Activated naive CD4-positive, alpha-beta T cell treated with anti-CD3 and anti-CD28 coated beads, Interleukin-2, amount 10 ng/mL, durations not matched to agents 7 days and 5 days (primary cell): ENCODE measurements at regions not wholly inside any gene's neighbourhood (a gene's known extent, or its start where the extent isn't known, plus 50 kb on each side); places are given as distances from the start of the nearest gene placed in this dataset.
"Not testable (repeated sequence)": the region's sequence is repeated elsewhere in the genome, so short reads cannot be mapped to it uniquely, and the experiment has no call there.

ENCODE experiments used
- CTCF ChIA-PET: fragments of 350-600 bp; sonication (Branson Sonifier 250); formaldehyde crosslinking; loops from one replicate; lab custom pipeline; 2021; ENCODE audit warnings: antibody characterized with exemption; lab: Charles Lee
- DNase-seq: peaks from one replicate; pipeline ENCODE4 v3.0.0-alpha.2; 2020
- H3K27ac Mint-ChIP-seq: one replicate; pipeline ENCODE4 v1.8.0; 2021; ENCODE audit warnings: mild to moderate bottlenecking, moderate library complexity, mixed read lengths
- H3K27me3 Mint-ChIP-seq: one replicate; pipeline ENCODE4 v1.8.0; 2021; ENCODE audit warnings: mild to moderate bottlenecking, mixed read lengths
- H3K36me3 Mint-ChIP-seq: one replicate; pipeline ENCODE4 v1.8.0; 2021; ENCODE audit warnings: mixed read lengths
- H3K4me1 Mint-ChIP-seq: one replicate; pipeline ENCODE4 v1.8.0; 2021; ENCODE audit warnings: mixed read lengths
- H3K4me3 Mint-ChIP-seq: one replicate; pipeline ENCODE4 v1.8.0; 2021; ENCODE audit warnings: mild to moderate bottlenecking, moderate library complexity, mixed read lengths
- H3K9me3 Mint-ChIP-seq: one replicate; pipeline ENCODE4 v1.8.0; 2021; ENCODE audit warnings: mixed read lengths

DNA sequence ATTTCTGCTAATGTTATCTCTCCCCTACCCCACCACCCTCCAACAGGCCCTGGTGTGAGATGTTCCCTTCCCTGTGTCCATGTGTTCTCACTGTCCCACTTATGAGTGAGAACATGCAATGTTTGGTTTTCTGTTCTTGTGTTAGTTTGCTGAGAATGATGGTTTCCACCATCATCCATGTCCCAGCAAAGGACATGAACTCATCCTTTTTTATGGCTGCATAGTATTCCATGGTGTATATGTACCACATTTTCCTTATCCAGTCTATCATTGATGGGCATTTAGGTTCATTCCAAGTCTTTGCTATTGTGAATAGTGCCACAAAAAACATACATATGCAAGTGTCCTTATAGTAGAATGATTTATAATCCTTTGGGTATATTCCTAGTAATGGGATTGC, 104.5 kb downstream of the ZNF33B start:
- peaks cover 29% of the 10 kb centered on the region for H3K36me3 Mint-ChIP-seq

DNA sequence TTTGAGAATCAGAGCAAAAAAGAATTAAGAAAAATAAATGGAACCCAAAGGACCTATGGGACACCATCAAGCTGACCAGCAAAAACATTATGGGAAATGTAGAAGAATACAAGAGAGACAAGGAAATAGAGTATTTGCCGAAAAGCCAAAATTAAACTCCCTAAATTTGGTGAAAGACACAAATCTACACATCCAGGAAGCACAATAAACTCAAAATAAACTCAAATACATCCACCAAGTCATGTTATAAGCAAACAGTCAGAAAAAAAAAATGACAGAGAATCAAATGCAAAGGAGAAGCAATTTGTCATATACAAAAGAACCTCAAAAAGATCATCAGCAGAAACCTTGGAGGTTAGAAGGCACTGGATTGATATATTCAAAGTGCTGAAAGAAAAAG, 105.4 kb downstream of the ZNF33B start:
- Mint-ChIP-seq H3K4me3 (no peak overlapping the region), H3K36me3 (peaks cover 20% of the 10 kb centered on the region), H3K27me3 (no peaks in the 10 kb centered on the region), H3K27ac (no peak overlapping the region), H3K9me3 (peaks cover 64% of the 10 kb centered on the region), H3K4me1 (no peaks in the 10 kb centered on the region)
- CTCF ChIA-PET: no interaction called here
- DNase-seq: no peak

More for the DNA sequence above, 104.5 kb downstream of the ZNF33B start:
- H3K4me1 Mint-ChIP-seq, CTCF ChIA-PET, H3K4me3 Mint-ChIP-seq, DNase-seq, H3K27ac Mint-ChIP-seq, H3K27me3 Mint-ChIP-seq: not testable (repeated sequence)
- peaks cover 68% of the 10 kb centered on the region for H3K9me3 Mint-ChIP-seq

DNA sequence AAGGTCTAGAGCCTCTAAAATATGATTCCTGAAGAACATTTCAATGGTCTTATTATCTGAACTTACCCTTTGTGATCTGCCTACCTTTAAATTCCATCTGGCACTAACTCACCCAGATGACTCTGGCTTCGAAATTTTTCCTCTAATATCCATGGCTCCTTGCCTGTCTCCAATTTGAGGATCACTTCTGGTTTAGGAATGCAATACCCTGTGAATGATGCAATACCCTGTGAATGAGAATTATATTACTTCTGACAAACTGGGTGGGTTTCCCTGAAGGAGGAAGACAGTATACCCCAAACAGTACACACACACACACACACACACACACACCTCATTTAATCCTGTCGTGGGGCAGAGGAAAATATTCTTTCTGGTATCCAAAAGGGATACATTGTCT, 115.3 kb downstream of the ZNF33B start:
- H3K9me3 Mint-ChIP-seq: peaks cover 68% of the 10 kb centered on the region
- H3K27me3 Mint-ChIP-seq: no peaks in the 10 kb centered on the region
- H3K36me3 Mint-ChIP-seq: peaks cover 60% of the 10 kb centered on the region
- no peak overlapping the region for H3K4me3 Mint-ChIP-seq
- CTCF ChIA-PET: no interaction called here
- DNase-seq: no peak
- H3K27ac Mint-ChIP-seq: no peak overlapping the region
- H3K4me1 Mint-ChIP-seq: no peaks in the 10 kb centered on the region

DNA sequence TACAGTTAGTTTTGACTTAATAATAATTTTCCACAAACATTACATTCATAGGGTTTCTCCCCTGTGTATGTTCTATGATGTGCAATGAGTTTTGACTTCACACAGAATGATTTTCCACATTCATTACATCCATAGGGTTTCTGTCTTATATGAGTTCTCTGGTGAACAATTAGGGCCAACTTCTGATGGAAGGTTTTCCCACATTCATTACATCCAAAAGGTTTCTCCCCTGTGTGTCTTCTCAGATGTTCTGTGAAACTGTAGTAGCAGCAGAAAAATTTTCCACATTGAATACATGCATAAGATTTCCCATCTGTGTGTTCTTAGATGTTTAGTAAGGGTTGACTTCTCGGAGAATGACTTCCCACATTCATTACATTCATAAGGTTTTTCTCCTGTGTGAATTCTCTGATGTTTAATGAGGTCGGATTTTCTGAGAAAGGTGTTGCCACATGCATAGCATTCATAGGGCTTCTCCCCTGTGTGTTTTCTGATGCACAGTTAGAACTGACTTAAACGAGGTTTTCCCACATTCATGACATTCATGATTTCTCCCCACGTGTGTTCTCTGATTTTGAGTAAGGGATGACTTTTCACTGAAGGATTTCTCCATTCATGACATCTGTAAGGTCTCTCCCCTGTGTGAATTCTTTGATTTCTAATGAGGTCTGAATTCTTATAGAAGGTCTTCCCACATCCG, 118.5 kb downstream of the ZNF33B start:
- Mint-ChIP-seq H3K4me3 (no peak overlapping the region), H3K9me3 (peaks cover 79% of the 10 kb centered on the region), H3K4me1 (no peaks in the 10 kb centered on the region), H3K36me3 (peaks cover 60% of the 10 kb centered on the region), H3K27me3 (no peaks in the 10 kb centered on the region), H3K27ac (no peak overlapping the region)
- no peak for DNase-seq
- CTCF ChIA-PET: no interaction called here

- CTCF ChIA-PET: no interaction called here
These were observed 119.3 kb downstream of the ZNF33B start for GRCh38 chr10:42519079-42519478.

GRCh38 chr10:42513921-42514320, 124.4 kb downstream of the ZNF33B start:
- CTCF ChIA-PET: no interaction called here
- Mint-ChIP-seq H3K4me1 (no peaks in the 10 kb centered on the region), H3K27me3 (no peaks in the 10 kb centered on the region), H3K9me3 (peaks cover 72% of the 10 kb centered on the region), H3K4me3 (no peak overlapping the region), H3K27ac (no peak overlapping the region), H3K36me3 (peaks cover 8% of the 10 kb centered on the region)
- DNase-seq: no peak

More at GRCh38 chr10:42519079-42519478, 119.3 kb downstream of the ZNF33B start:
- Mint-ChIP-seq H3K27me3 (no peaks in the 10 kb centered on the region), H3K9me3 (peaks cover 77% of the 10 kb centered on the region), H3K36me3 (peaks cover 54% of the 10 kb centered on the region), H3K27ac (no peak overlapping the region), H3K4me1 (no peaks in the 10 kb centered on the region), H3K4me3 (no peak overlapping the region)
- DNase-seq: no peak

- H3K9me3 Mint-ChIP-seq: peaks cover 15% of the 10 kb centered on the region
These were observed 146.6 kb downstream of the ZNF33B start for GRCh38 chr10:42491801-42492200.

DNA sequence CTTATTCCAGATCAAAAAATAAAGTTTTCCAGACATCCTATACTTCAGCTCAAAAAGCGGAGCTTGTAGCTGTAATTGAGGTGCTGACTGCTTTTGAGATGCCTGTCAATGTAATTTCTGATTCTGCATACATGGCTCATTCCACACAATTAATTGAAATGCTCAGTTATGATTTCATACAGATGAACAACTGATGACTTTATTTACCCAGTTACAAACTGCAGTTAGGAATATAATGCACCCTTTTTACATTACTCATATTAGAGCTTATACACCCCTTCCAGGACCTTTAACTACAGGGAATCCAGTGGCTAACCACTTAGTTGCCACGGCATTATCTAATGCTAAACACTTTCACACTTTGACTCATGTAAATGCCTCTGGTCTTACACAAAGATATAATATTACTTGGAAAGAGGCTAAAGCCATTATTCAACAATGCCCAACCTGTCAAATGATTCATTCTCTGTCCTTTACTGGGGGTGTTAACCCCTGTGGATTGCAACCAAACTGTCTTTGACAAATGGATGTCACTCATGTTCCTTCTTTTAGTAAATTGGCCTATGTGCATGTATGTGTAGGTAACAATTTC, 147.3 kb downstream of the ZNF33B start:
- Mint-ChIP-seq H3K4me3 (no peak overlapping the region), H3K36me3 (no peaks in the 10 kb centered on the region), H3K27ac (no peak overlapping the region), H3K4me1 (no peaks in the 10 kb centered on the region), H3K27me3 (no peaks in the 10 kb centered on the region), H3K9me3 (peaks cover 16% of the 10 kb centered on the region)
- CTCF ChIA-PET: no interaction called here
- DNase-seq: no peak

More at GRCh38 chr10:42491801-42492200, 146.6 kb downstream of the ZNF33B start:
- Mint-ChIP-seq H3K27ac (no peak overlapping the region), H3K4me3 (no peak overlapping the region), H3K27me3 (no peaks in the 10 kb centered on the region), H3K4me1 (no peaks in the 10 kb centered on the region), H3K36me3 (no peaks in the 10 kb centered on the region)
- CTCF ChIA-PET: no interaction called here
- DNase-seq: no peak

DNA sequence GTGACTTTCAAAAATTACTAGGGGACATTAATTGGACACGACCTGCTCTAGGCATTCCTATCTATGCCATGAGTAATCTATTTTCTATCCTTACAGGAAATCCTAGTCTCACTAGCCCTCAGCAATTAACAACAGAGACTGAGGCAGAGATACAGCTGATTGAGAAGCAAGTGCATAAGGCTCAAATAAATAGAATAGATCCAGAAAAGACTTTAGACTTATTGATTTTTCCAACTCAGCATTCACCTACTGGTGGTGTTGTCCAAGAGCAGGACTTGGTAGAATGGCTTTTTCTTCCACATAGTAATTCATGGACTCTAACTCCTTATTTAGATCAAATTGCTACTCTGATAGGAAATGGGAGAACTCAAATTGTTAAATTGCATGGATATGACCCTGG, 148.0 kb downstream of the ZNF33B start:
- Mint-ChIP-seq H3K27me3 (no peaks in the 10 kb centered on the region), H3K27ac (no peak overlapping the region), H3K9me3 (peaks cover 15% of the 10 kb centered on the region), H3K4me1 (no peaks in the 10 kb centered on the region), H3K36me3 (no peaks in the 10 kb centered on the region), H3K4me3 (no peak overlapping the region)
- CTCF ChIA-PET: no interaction called here
- no peak for DNase-seq

GRCh38 chr10:42488416-42488815, 150.0 kb downstream of the ZNF33B start:
- no peaks in the 10 kb centered on the region for H3K4me1 Mint-ChIP-seq
- H3K4me3 Mint-ChIP-seq: no peak overlapping the region
- no peak for DNase-seq
- H3K36me3 Mint-ChIP-seq: no peaks in the 10 kb centered on the region
- no peaks in the 10 kb centered on the region for H3K27me3 Mint-ChIP-seq
- H3K27ac Mint-ChIP-seq: no peak overlapping the region
- CTCF ChIA-PET: no interaction called here
- peaks cover 12% of the 10 kb centered on the region for H3K9me3 Mint-ChIP-seq

GRCh38 chr10:42482411-42482810, 156.0 kb downstream of the ZNF33B start:
- no peaks in the 10 kb centered on the region for H3K4me1 Mint-ChIP-seq
- no peak overlapping the region for H3K4me3 Mint-ChIP-seq
- no peak for DNase-seq
- no peaks in the 10 kb centered on the region for H3K36me3 Mint-ChIP-seq
- CTCF ChIA-PET: no interaction called here
- no peak overlapping the region for H3K27ac Mint-ChIP-seq
- H3K9me3 Mint-ChIP-seq: peaks cover 12% of the 10 kb centered on the region
- no peaks in the 10 kb centered on the region for H3K27me3 Mint-ChIP-seq

GRCh38 chr10:42479057-42479456, 159.3 kb downstream of the ZNF33B start:
- no peak for DNase-seq
- CTCF ChIA-PET: no interaction called here
- Mint-ChIP-seq H3K4me3 (no peak overlapping the region), H3K4me1 (no peaks in the 10 kb centered on the region), H3K27ac (no peak overlapping the region), H3K9me3 (peaks cover 9% of the 10 kb centered on the region), H3K36me3 (no peaks in the 10 kb centered on the region), H3K27me3 (peaks cover 13% of the 10 kb centered on the region)

GRCh38 chr10:42477170-42477569, 161.2 kb downstream of the ZNF33B start:
- no peak overlapping the region for H3K27ac Mint-ChIP-seq
- CTCF ChIA-PET: no interaction called here
- H3K4me3 Mint-ChIP-seq: no peak overlapping the region
- peaks cover 13% of the 10 kb centered on the region for H3K27me3 Mint-ChIP-seq
- H3K36me3 Mint-ChIP-seq: no peaks in the 10 kb centered on the region
- no peak for DNase-seq
- peaks cover 2% of the 10 kb centered on the region for H3K9me3 Mint-ChIP-seq
- no peaks in the 10 kb centered on the region for H3K4me1 Mint-ChIP-seq

DNA sequence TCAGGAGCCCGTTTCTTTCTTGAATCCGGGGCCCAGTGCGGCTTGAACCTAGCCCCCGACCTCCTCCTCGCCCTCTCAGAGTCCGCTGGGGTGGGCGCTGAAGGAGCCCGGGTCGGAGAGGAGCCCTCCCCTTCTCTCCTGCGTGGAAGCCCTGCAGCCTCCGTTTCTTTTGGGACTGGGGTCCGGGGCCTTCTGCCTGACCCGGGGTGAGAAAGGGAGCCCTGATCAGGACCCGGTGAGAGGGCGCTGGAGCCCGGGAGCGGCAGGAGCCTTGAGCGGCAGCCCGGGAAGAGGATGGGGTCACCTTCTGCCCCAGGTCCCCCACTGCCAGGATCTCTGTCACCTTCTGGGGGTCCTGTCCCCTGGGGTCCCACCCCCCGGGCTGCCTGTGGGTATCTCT, 162.3 kb downstream of the ZNF33B start:
- no peak for DNase-seq
- Mint-ChIP-seq H3K36me3 (no peaks in the 10 kb centered on the region), H3K4me1 (no peaks in the 10 kb centered on the region), H3K4me3 (no peak overlapping the region), H3K27me3 (peaks cover 13% of the 10 kb centered on the region), H3K9me3 (peaks cover 2% of the 10 kb centered on the region), H3K27ac (no peak overlapping the region)
- CTCF ChIA-PET: no interaction called here
